Progenitor cell of endocrine pancreas (in vitro differentiated cells): ENCODE measurements at regions not wholly inside any gene's neighbourhood (a gene's known extent, or its start where the extent isn't known, plus 50 kb on each side); places are given as distances from the start of the nearest gene placed in this dataset.

Experiments
- DNase-seq: peaks from one replicate; pipeline ENCODE4 v3.0.0; 2021; ENCODE audit warnings: low spot score; ENCODE audit not compliant: unreplicated experiment
- H3K27ac Mint-ChIP-seq: 2 replicates; pipeline ENCODE4 v1.8.0; 2021; ENCODE audit warnings: mild to moderate bottlenecking, moderate library complexity, mixed read lengths
- H3K27me3 Mint-ChIP-seq: 2 replicates; pipeline ENCODE4 v1.8.0; 2021; ENCODE audit warnings: mixed read lengths
- H3K36me3 Mint-ChIP-seq: 2 replicates; pipeline ENCODE4 v1.8.0; 2022; ENCODE audit warnings: mixed read lengths; ENCODE audit not compliant: insufficient read depth
- H3K4me1 Mint-ChIP-seq: 2 replicates; pipeline ENCODE4 v1.8.0; 2021; ENCODE audit warnings: low read depth, mixed read lengths
- H3K4me3 Mint-ChIP-seq: 2 replicates; pipeline ENCODE4 v1.8.0; 2021; ENCODE audit warnings: low read depth, mild to moderate bottlenecking, moderate library complexity, mixed read lengths
- H3K9me3 Mint-ChIP-seq: 2 replicates; pipeline ENCODE4 v1.8.0; 2021; ENCODE audit warnings: low read depth, mixed read lengths
- CTCF ChIP-seq: fragments of 200-600 bp; sonication (generic); IDR thresholded peaks from one replicate; pipeline ENCODE4 v1.5.0; 2021; ENCODE audit warnings: antibody characterized with exemption, mild to moderate bottlenecking; ENCODE audit not compliant: unreplicated experiment

GRCh38 chr16:86107215-86107825 lies 208.4 kb downstream of the IRF8 start:
- Mint-ChIP-seq H3K36me3 (no peaks in the 10 kb centered on the region), H3K9me3 (no peaks in the 10 kb centered on the region), H3K4me3 (no peak overlapping the region), H3K27ac (no peak overlapping the region), H3K27me3 (peaks cover 14% of the 10 kb centered on the region), H3K4me1 (no peaks in the 10 kb centered on the region)
- no peak for DNase-seq
- no peak for TF ChIP-seq CTCF

DNA sequence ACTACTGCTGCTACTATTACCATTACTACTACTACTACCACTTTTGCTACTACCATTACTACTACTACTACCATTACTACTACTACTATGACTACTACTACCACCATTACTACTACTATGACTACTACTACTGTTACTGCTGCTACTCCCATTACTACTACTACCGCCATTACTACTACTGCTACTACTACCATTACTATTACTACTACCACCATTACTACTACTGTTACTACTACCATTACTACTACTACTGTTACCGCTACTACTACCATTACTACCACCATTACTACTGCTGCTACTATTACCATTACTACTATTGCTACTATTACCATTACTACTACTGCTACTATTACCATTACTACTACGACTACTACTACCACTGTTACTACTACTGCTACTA lies 209.1 kb downstream of the IRF8 start:
- TF ChIP-seq CTCF = no peak
- no peak for DNase-seq
- Mint-ChIP-seq H3K27ac (no peak overlapping the region), H3K9me3 (no peaks in the 10 kb centered on the region), H3K36me3 (no peaks in the 10 kb centered on the region), H3K4me1 (no peaks in the 10 kb centered on the region), H3K27me3 (peaks cover 14% of the 10 kb centered on the region), H3K4me3 (no peak overlapping the region)

GRCh38 chr16:86110134-86110533 lies 211.2 kb downstream of the IRF8 start:
- Mint-ChIP-seq H3K27ac (peak overlapping the region; percentile 22), H3K9me3 (no peaks in the 10 kb centered on the region), H3K27me3 (peaks cover 14% of the 10 kb centered on the region), H3K4me1 (no peaks in the 10 kb centered on the region), H3K36me3 (no peaks in the 10 kb centered on the region), H3K4me3 (no peak overlapping the region)
- no peak for TF ChIP-seq CTCF
- no peak for DNase-seq

DNA sequence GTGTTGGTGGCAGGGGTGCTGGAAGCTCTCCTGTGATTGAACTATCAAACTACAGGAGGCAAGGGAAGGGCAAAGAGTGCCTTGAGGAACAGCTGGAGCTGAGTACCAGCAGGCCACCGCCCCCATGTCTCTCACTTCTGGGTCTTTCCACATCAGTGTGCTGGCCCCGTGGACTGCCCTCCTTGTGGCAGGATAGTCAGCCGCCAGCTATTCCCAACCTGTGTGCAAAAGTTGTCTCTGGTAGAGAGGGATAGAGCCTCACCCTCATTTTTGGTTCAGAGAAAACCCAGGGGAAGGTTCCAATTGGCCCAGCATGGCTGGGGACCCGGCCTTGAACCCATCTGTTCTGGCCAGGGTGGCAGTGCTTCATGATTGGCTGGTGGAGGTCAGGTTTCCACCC lies 211.8 kb downstream of the IRF8 start:
- H3K27me3 Mint-ChIP-seq = peaks cover 12% of the 10 kb centered on the region
- H3K4me3 Mint-ChIP-seq = no peak overlapping the region
- TF ChIP-seq CTCF = no peak
- no peaks in the 10 kb centered on the region for H3K36me3 Mint-ChIP-seq
- DNase-seq = no peak
- H3K27ac Mint-ChIP-seq = no peak overlapping the region
- H3K4me1 Mint-ChIP-seq = no peaks in the 10 kb centered on the region
- no peaks in the 10 kb centered on the region for H3K9me3 Mint-ChIP-seq

DNA sequence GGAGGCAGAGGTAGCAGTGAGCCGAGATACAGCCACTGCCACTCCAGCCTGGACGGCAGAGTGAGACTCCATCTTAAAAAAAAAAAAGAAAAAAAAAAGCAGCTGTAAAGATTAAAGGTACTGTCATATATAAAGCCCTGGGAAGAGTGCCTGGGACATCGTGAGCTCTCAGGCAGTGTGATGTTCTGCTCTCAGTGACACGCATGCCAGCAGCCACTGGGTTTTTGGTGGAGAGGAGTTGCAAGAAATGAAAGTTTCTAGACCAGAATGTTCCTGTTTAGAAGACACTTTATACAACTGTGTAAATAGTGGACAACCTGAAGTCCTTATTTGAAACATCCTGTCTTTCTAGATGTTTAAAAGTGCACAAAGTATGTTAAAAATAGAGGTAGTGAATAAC lies 213.2 kb downstream of the IRF8 start:
- H3K27me3 Mint-ChIP-seq = peaks cover 10% of the 10 kb centered on the region
- DNase-seq = no peak
- peaks cover 1% of the 10 kb centered on the region for H3K4me1 Mint-ChIP-seq
- H3K27ac Mint-ChIP-seq = no peak overlapping the region
- no peak for TF ChIP-seq CTCF
- H3K9me3 Mint-ChIP-seq = no peaks in the 10 kb centered on the region
- H3K4me3 Mint-ChIP-seq = no peak overlapping the region
- no peaks in the 10 kb centered on the region for H3K36me3 Mint-ChIP-seq
